B cell (primary cell): ENCODE measurements at regions not wholly inside any gene's neighbourhood (a gene's known extent, or its start where the extent isn't known, plus 50 kb on each side); places are given as distances from the start of the nearest gene placed in this dataset.

Source experiments
- CTCF ChIP-seq: fragments of 200-600 bp; IDR thresholded peaks from one replicate; pipeline ENCODE4 v1.8.0; 2022; ENCODE audit warnings: antibody characterized with exemption, mild to moderate bottlenecking
- EZH2 ChIP-seq: IDR thresholded peaks from 2 replicates; pipeline ENCODE4 v1.6.1; 2012; ENCODE audit warnings: borderline replicate concordance, low read depth, mild to moderate bottlenecking, moderate library complexity, low read length; ENCODE audit not compliant: insufficient read depth, poor library complexity, severe bottlenecking

DNA sequence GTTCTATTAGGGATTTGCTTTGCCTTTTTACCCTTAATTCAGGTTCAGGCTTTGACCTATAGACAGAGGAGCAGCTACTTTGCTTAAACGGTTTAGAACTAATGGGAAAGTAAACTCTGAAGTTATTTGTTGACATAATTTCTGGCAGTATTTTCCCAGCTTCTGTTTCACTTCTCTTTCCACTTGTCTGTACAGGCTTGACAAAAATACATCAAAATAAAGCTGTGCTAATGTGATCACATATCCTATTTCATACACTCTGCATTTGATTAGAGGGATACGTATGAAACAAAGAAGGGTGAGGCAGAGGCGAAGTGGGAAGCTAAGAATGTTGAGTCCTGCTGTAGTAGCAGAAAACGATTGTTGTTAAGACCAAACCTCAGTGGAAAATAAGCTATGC, 389.1 kb upstream of the RARB start:
- TF ChIP-seq CTCF (no peak), EZH2 (no peak)
